Endothelial cell of umbilical vein (primary cell): ENCODE measurements at regions not wholly inside any gene's neighbourhood (a gene's known extent, or its start where the extent isn't known, plus 50 kb on each side); places are given as distances from the start of the nearest gene placed in this dataset.

Experiments used
- BruUV-seq: library from RNA; stranded (reverse); fragments of 400-500 nt; replicated peaks from 2 replicates; lab custom pipeline; 2021; lab: Mats Ljungman, UMichigan
- CTCF ChIA-PET: fragments of 300-600, 350-600 bp; sonication (Branson Sonifier 250); formaldehyde crosslinking; loops from one replicate; lab custom pipeline; 2021; ENCODE audit warnings: antibody characterized with exemption, inconsistent platforms; lab: Charles Lee
- POLR2A ChIA-PET: fragments of 300-600, 350-600 bp; sonication (Branson Sonifier 250); formaldehyde crosslinking; loops from one replicate; lab custom pipeline; 2021; ENCODE audit warnings: antibody characterized with exemption, inconsistent platforms; lab: Charles Lee
- DNase-seq: peaks from one replicate; pipeline ENCODE4 v3.0.0-alpha.2; 2011; ENCODE audit warnings: low read depth, low spot score
- FAIRE-seq: peaks from 2 replicates; lab custom pipeline; 2011; peaks lifted over from hg19 to GRCh38; lab: Jason Lieb, UNC
- H2AFZ ChIP-seq: 2 replicates; pipeline ENCODE4 v1.6.0; 2012; ENCODE audit warnings: low read depth, low read length, control low read depth, inconsistent platforms
- H3K27ac ChIP-seq: 2 replicates; pipeline ENCODE4 v1.5.1; 2011; ENCODE audit warnings: low read depth, mild to moderate bottlenecking, control low read depth, low read length, moderate library complexity; ENCODE audit not compliant: insufficient read depth
- H3K27me3 ChIP-seq, 2 experiments: 2 replicates each; pipeline versions ENCODE4 v1.6.0 to v1.6.1; 2011; ENCODE audit warnings: low read length in 2 of 2, mixed read lengths in 1 of 2; ENCODE audit not compliant: control insufficient read depth in 2 of 2, insufficient read depth in 2 of 2
- H3K36me3 ChIP-seq, 2 experiments: 2 replicates in 1 of 2; 3 replicates in 1 of 2; pipeline ENCODE4 v1.5.1; 2011; ENCODE audit warnings: low read length in 2 of 2, mild to moderate bottlenecking in 1 of 2, moderate library complexity in 1 of 2; ENCODE audit not compliant: control insufficient read depth in 2 of 2, insufficient read depth in 2 of 2; ENCODE audit errors: extremely low read depth in 1 of 2
- H3K4me1 ChIP-seq: 3 replicates; pipeline ENCODE4 v1.5.1; 2011; ENCODE audit warnings: mild to moderate bottlenecking, low read length; ENCODE audit not compliant: control insufficient read depth, insufficient read depth; ENCODE audit errors: extremely low read depth
- H3K4me2 ChIP-seq: 2 replicates; pipeline ENCODE4 v1.6.1; 2011; ENCODE audit warnings: low read length, control low read depth, mixed read lengths; ENCODE audit not compliant: insufficient read depth
- H3K4me3 ChIP-seq, 3 experiments: fragments of 200-600 bp in 1 of 3; sonication (generic), shearing (Covaris generic) in 1 of 3; replicated peaks in 1 of 3; 2 replicates each; pipeline ENCODE4 v1.5.1; 2011 to 2016; ENCODE audit warnings: control low read depth in 3 of 3, low read length in 3 of 3, mild to moderate bottlenecking in 2 of 3, inconsistent platforms in 1 of 3, low read depth in 1 of 3, moderate library complexity in 1 of 3; ENCODE audit not compliant: insufficient read depth in 1 of 3
- H3K79me2 ChIP-seq: 2 replicates; pipeline ENCODE4 v1.6.0; 2012; ENCODE audit warnings: low read length, inconsistent platforms; ENCODE audit not compliant: control insufficient read depth, insufficient read depth
- H3K9ac ChIP-seq: replicated peaks from 2 replicates; pipeline ENCODE3; 2011; ENCODE audit warnings: low read length, control low read depth; ENCODE audit not compliant: insufficient read depth; ENCODE audit errors: extremely low read depth
- H3K9me1 ChIP-seq: replicated peaks from 3 replicates; pipeline ENCODE4 v1.6.0; 2011; ENCODE audit warnings: mild to moderate bottlenecking, low read length; ENCODE audit not compliant: control insufficient read depth, insufficient read depth; ENCODE audit errors: extremely low read depth
- H3K9me3 ChIP-seq: replicated peaks from 2 replicates; pipeline ENCODE4 v1.5.1; 2012; ENCODE audit warnings: low read length, inconsistent platforms; ENCODE audit not compliant: control insufficient read depth, insufficient read depth
- H4K20me1 ChIP-seq: replicated peaks from 2 replicates; pipeline ENCODE3; 2011; ENCODE audit warnings: mild to moderate bottlenecking, low read length; ENCODE audit not compliant: control insufficient read depth, insufficient read depth; ENCODE audit errors: extremely low read depth
- EZH2 ChIP-seq: IDR thresholded peaks from 2 replicates; pipeline ENCODE4 v1.6.1; 2012; ENCODE audit warnings: borderline replicate concordance, low read depth, mild to moderate bottlenecking, moderate library complexity, low read length, inconsistent platforms; ENCODE audit not compliant: severe bottlenecking
- FOS ChIP-seq: IDR thresholded peaks from 2 replicates; pipeline ENCODE4 v1.6.1; 2011; ENCODE audit warnings: mild to moderate bottlenecking, low read length, moderate library complexity, borderline replicate concordance; ENCODE audit not compliant: insufficient read depth
- GATA2 ChIP-seq: IDR thresholded peaks from 2 replicates; pipeline ENCODE4 v1.7.0; 2011; ENCODE audit warnings: low read depth, mild to moderate bottlenecking, moderate library complexity, mixed read lengths, low read length; ENCODE audit not compliant: insufficient read length, insufficient read depth
- JUN ChIP-seq: IDR thresholded peaks from 2 replicates; pipeline ENCODE4 v1.6.1; 2011; ENCODE audit warnings: borderline replicate concordance, low read depth; ENCODE audit not compliant: insufficient read length, insufficient read depth
- MYC ChIP-seq: IDR thresholded peaks from one replicate; pipeline ENCODE4 v1.6.1; 2011; ENCODE audit warnings: mild to moderate bottlenecking, low read depth, low read length
- POLR2A ChIP-seq: IDR thresholded peaks from 2 replicates; pipeline ENCODE4 v1.6.1; 2012; ENCODE audit warnings: low read depth, mild to moderate bottlenecking, control low read depth, low read length
- POLR2AphosphoS5 ChIP-seq: IDR thresholded peaks from 2 replicates; pipeline ENCODE4 v1.6.1; 2012; ENCODE audit warnings: low read depth, mild to moderate bottlenecking, control low read depth, low read length, moderate library complexity; ENCODE audit not compliant: insufficient read depth
- dilution Hi-C: fragments of 300-500 bp; cut with MboI; formaldehyde crosslinking; loops from one replicate; pipeline ENCODE4 v1.15.0; 2019; ENCODE audit warnings: low sequenced_read_pairs; ENCODE audit not compliant: extremely low pct_ligation_motif_present
- intact Hi-C: fragments of 100-400 bp; cut with micrococcal nuclease; formaldehyde crosslinking; loops from one replicate; pipeline ENCODE4 v1.10.0; 2022
- TF ChIP-seq, protein P1 (sequence below): IDR thresholded peaks from 2 replicates; pipeline ENCODE4 v1.6.1; 2011; ENCODE audit not compliant: insufficient read depth, insufficient read length
- TF ChIP-seq, protein P2 (sequence below), 2 donors: IDR thresholded peaks; 1 replicate in 1 of 2; 2 replicates in 1 of 2; pipeline ENCODE4 v1.5.1; 2011; ENCODE audit warnings: low read length in 2 of 2, mild to moderate bottlenecking in 2 of 2, moderate library complexity in 2 of 2, control low read depth in 1 of 2, inconsistent platforms in 1 of 2, low read depth in 1 of 2; ENCODE audit not compliant: insufficient read depth in 1 of 2; ENCODE audit errors: extremely low read depth in 1 of 2

DNA sequence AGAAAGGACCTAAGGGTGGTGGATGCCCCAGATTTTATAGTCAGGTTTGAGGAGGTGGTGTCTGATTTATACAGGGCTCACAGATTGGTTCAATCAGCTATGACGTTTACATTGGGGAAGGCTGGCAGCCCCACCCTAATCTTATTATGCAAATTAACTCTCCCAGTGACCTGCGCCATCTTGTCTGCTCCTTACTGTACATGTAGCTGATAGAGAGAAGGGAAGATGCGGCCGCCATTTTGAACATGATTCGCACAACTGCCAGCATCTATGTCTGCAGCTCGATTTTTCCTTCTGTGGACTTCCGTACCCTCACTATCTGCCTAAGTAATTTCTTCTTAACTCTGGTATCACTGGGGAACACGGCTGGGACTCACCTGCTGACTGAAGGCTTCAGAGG lies 619.0 kb upstream of the DPP6 start:
- no peaks in the 10 kb centered on the region for H3K27me3 ChIP-seq
- no peak for DNase-seq
- dilution Hi-C loops = no loop called here

More for the DNA sequence above, 619.0 kb upstream of the DPP6 start:
- no peak for FAIRE-seq
- no peaks in the 10 kb centered on the region for H4K20me1 ChIP-seq
- H3K4me3 ChIP-seq = no peak overlapping the region
- BruUV-seq = no TSS peak
- peaks cover 6% of the 10 kb centered on the region for H3K9me3 ChIP-seq
- no peaks in the 10 kb centered on the region for H3K36me3 ChIP-seq
- H3K79me2 ChIP-seq = no peaks in the 10 kb centered on the region
- intact Hi-C loops = no loop called here
- no peak overlapping the region for H2AFZ ChIP-seq
- POLR2A ChIA-PET = no interaction called here
- H3K4me1 ChIP-seq = no peaks in the 10 kb centered on the region
- no peaks in the 10 kb centered on the region for H3K9me1 ChIP-seq
- no peak overlapping the region for H3K9ac ChIP-seq
- H3K27ac ChIP-seq = no peak overlapping the region
- TF ChIP-seq POLR2A = no peak
- no peak for TF ChIP-seq MYC
- TF ChIP-seq EZH2 = no peak
- TF ChIP-seq POLR2AphosphoS5 = no peak
- TF ChIP-seq GATA2 = no peak
- TF ChIP-seq, protein P1, sequence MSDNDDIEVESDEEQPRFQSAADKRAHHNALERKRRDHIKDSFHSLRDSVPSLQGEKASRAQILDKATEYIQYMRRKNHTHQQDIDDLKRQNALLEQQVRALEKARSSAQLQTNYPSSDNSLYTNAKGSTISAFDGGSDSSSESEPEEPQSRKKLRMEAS = no peak
- no peak for TF ChIP-seq FOS
- TF ChIP-seq JUN = no peak
- TF ChIP-seq, protein P2, sequence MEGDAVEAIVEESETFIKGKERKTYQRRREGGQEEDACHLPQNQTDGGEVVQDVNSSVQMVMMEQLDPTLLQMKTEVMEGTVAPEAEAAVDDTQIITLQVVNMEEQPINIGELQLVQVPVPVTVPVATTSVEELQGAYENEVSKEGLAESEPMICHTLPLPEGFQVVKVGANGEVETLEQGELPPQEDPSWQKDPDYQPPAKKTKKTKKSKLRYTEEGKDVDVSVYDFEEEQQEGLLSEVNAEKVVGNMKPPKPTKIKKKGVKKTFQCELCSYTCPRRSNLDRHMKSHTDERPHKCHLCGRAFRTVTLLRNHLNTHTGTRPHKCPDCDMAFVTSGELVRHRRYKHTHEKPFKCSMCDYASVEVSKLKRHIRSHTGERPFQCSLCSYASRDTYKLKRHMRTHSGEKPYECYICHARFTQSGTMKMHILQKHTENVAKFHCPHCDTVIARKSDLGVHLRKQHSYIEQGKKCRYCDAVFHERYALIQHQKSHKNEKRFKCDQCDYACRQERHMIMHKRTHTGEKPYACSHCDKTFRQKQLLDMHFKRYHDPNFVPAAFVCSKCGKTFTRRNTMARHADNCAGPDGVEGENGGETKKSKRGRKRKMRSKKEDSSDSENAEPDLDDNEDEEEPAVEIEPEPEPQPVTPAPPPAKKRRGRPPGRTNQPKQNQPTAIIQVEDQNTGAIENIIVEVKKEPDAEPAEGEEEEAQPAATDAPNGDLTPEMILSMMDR (IDR thresholded peaks at IDR 0.05; ENCODE audit: extremely low read depth in 1 of 2, insufficient read depth in 1 of 2, low read depth in 1 of 2, low read length in 2 of 2) = no peak
- no peak overlapping the region for H3K4me2 ChIP-seq
- CTCF ChIA-PET = no interaction called here
